HG03066 (cell line): ENCODE measurements at regions not wholly inside any gene's neighbourhood (a gene's known extent, or its start where the extent isn't known, plus 50 kb on each side); places are given as distances from the start of the nearest gene placed in this dataset.
"Not testable (repeated sequence)": the region's sequence is repeated elsewhere in the genome, so short reads cannot be mapped to it uniquely, and the experiment has no call there.

Experiments
- ATAC-seq: cut with Tn5 transposase; IDR thresholded peaks from one replicate; pipeline ENCODE4 v1.9.1; 2021; ENCODE audit warnings: low read depth; ENCODE audit not compliant: unreplicated experiment

DNA sequence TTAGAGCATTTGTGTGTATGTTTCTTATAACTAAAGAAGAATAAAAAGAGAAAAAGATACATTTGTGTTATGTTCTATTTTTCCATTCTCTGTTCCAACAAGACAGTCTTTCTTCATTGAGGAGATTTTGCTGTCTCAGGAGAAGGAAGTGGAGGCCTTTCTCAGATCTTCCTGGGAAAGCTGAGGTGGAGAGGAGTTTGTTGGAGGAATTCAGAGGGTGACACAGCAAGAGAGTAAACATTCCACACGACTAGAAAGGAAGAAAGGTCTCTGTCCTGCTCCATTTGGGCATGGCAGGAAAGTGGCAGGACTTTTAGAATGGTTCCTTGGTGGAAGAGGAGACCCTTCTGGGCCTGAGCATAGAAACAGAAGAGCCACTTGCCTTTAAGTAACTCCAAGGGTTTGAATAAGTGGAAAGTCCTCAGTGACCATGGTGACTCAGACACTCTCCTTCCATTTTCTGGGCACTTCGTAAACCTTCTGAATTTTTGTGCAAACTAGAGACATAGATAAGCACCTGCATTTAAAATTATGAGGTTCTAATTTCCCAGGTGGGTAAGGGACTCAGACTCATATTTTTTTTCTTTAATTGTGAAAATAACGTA lies 52.3 kb upstream of the COL5A2 start:
- ATAC-seq, result no peak

- ATAC-seq, result peak; percentile 71
Measured at GRCh38 chr2:189232759-189233406, 53.3 kb upstream of the COL5A2 start.

DNA sequence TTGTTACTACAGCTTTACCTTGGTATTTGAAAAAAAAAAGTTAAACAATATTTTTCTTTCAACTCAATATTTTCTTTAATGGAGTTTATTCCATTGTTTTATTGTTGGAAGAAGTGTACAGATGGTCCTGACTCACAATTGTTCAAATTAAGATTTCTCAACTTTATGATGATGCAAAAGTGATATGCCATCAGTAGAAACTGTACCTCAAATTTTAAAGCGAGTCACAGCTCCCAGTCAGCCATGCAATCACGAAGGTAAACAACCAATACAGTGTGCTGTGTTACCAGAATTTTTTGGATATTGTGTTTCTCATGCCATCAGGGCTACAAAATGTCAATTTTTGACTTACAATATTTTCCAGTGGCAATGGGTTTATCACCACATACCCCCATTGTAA lies 54.0 kb upstream of the COL5A2 start:
- no peak for ATAC-seq

GRCh38 chr2:189234991-189235390 lies 55.4 kb upstream of the COL5A2 start:
- ATAC-seq, result no peak

- no peak for ATAC-seq
Measured at GRCh38 chr2:189236066-189236465, 56.5 kb upstream of the COL5A2 start.

- ATAC-seq, result no peak
Measured at GRCh38 chr2:189238903-189239302, 59.3 kb upstream of the COL5A2 start.

DNA sequence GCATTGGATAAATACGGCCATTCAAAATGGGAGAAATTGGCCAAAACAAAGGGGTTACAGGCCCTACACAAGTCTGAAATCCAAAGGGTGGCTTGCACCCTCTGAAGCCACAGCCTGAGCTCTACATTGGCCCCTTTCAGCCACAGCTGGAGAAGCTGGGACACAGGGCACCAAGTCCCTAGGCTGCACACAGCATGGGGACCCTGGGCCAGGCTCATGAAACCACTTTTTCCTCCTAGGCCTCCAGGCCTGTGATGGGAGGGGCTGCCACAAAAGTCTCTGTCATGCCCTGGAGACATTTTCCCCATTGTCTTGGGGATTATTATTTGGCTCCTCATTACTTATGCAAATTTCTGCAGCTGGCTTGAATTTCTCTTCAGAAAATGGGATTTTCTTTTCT lies 64.3 kb upstream of the COL5A2 start:
- not testable (repeated sequence) for ATAC-seq

GRCh38 chr2:189247276-189247675 lies 67.7 kb upstream of the COL5A2 start:
- ATAC-seq, result no peak

GRCh38 chr2:189248141-189248540 lies 68.6 kb upstream of the COL5A2 start:
- ATAC-seq, result no peak

DNA sequence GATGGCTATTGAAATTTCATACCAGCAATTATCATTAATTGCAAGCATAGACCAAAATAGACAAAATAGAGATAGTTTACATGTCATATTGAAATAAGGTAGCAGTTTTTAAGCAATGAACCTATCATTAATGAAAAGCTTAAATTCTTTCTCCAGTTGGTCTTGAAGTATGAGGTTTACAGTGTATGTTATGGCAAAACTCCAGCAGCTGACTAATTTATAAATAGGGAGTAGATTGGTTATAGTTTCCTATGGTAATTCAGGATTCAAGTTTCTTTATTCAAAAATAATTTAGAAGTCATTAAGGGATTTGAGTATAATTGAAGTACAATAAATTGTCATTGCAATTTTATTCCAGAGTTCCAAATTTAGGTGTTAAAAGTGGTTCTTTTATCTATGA lies 69.6 kb upstream of the COL5A2 start:
- no peak for ATAC-seq

GRCh38 chr2:189249901-189250300 lies 70.3 kb upstream of the COL5A2 start:
- ATAC-seq, result no peak

DNA sequence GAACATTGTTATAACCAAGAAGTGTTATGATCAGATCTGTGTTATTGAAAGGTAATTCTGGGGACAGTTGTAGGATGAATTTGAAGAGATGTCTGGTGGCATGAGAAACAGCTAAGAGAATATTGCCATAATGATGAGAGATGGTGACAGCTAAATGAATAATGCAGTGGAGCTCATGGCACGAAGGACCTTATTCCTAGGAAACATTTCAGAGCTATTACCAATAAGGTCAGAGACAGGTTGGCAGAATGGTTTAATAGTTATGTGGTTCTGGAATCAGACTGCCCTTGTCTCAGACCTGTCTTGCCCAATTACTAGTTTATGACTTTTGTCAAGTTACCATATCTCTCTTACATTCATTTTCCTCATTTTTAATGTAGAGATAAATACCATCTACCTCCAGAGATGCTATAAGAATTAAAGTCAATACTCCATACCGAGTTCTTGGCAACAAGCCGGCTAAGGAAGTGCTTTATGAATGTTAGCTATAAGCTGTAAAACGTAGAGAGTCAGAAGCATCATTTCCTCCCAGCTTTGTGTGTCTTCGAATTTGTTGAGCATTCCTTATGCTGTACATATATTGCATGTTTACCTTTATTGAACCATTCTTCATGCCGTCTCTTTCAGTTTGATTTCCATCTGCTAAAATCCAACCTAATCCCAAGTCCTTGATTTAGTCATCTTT lies 73.6 kb upstream of the COL5A2 start:
- ATAC-seq, result no peak

DNA sequence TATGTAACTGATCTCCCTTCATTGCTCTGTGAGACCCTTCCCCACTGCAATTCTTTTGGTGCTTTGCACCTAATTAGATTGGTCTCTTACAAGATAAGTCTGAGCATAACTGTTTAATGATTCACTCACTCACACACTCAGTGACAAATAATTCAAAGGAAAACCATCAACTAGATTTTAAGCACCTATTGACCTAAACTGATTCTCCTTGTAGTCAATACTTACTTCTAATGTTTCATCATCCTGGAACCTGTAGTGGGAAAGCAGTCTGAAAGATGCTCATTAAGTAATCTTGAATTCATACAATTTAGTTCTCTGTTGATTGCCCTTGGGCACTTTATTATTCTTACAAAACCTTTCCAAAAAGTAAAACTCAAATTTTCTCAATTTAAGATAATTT lies 74.3 kb upstream of the COL5A2 start:
- no peak for ATAC-seq

- ATAC-seq, result no peak
Measured at GRCh38 chr2:189254268-189254883, 74.8 kb upstream of the COL5A2 start.

DNA sequence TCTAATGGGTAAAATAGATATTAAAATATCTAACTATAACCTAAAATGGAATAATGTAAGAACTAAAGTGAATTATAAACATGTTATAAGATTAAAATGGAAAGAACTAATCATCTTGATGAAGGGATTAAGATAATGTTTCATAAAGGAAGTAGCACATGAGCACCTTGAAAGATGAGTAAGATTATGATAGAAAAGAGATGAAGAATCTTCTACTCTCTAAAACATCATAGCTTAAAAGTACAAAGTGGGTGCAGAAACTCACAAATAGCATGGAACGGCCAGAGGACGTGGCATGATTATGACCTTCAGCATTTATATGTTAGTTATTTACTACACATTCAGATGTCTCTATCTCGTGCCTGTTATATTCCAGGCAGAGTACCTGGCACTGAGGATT lies 76.2 kb upstream of the COL5A2 start:
- ATAC-seq, result no peak

DNA sequence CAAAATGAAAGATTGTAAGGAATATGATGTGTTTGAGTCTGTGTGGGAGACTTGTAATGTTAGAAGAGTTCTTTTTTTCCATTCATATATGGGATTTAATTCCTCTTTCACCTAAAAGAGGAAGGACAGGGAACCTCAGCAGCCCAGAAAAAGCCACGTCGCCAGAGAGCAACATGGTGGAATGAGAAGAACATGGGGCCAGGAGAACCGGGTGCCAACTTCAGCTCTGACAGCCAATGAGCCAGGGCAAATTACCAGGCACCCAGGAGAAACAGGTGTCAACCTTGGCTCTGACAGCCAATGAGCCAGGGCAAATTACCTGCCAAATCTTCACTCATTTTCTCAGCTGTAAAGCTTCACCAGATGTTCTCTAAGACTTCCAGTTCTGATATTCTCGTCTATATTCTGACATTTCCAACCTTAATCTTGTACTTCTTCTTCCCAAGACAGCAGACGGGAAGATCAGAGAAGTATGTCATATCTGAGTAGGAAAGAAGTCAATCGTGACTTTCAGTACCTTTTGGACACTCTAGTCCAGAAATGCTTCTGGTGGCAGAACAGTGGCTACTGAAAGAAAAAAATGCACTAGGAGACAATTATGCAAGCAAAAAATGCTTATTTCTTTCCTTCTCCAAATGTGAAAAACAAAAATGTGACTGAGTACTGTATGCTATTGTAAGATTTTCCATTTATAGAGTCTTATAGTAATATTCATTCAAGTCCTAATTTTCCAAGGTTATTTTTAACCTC lies 79.2 kb upstream of the COL5A2 start:
- ATAC-seq, result no peak

DNA sequence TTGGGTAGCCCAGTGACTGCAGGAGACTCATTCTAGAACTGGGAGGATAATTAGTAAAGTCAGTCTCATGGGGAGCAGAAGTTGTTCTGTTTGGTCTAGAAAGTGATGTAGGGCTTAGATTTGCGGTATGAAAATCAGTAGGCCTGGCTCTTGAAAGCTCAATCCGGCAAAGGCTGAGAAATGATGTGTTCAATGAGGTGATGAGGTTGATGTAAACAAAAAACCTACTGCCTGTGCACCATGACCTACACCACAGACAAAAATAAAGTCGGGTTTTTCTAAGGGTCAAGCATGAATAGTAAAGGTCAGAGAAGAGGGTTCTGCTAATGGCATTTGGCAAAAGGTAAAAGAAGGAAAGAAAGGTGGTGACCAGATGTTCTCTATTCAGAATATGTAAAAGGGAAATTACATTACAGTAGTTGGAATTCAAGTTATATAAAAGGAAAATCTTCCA lies 80.8 kb upstream of the COL5A2 start:
- no peak for ATAC-seq

DNA sequence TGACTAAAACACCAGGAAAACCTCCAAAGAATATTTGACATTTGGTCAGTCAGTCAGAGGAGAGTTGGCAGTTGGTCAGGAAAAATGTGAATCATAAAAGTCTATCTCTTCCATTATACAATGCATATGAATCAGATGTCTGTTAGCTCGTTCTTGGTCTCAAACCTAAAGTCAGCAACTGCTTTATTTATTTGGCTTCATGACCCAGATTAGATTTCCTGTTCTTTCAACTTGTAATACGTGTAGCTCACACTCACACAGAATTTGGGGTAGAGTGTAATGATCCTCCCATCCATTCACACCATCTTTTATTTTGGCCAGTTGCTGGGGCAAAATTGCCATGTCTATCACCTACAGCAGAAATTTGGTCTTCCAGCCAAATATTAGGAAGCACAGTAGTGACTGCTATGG lies 81.9 kb upstream of the COL5A2 start:
- ATAC-seq, result no peak

GRCh38 chr2:189261916-189262315 lies 82.4 kb upstream of the COL5A2 start:
- no peak for ATAC-seq

DNA sequence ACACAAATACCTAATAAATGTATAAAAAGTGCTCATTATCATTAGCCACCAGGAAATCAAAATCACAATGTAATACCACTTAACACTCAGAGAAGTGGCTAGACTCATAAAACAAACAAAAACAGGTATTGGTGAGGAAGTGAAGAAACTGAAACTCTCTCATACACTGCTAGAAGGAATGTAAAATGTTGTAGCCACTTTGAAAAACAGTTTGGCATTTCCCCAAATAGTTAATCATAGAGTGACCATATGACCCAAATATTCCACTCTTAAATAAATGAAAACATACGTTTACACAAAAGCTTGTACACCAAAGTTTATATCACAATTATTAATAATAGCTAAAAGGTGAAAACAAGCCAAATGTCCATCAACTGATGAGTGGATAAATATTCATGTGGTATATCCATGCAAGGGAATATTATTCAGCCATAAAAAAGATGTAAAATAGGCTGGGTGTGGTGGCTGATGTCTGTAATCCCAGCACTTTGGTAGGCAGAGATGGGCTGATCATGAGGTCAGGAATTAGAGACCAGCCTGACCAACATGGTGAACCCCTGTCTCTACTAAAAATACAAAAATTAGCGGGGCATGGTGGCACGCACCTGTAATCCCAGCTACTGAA lies 86.2 kb upstream of the COL5A2 start:
- no peak for ATAC-seq
